GM18873 (cell line): ENCODE measurements at regions not wholly inside any gene's neighbourhood (a gene's known extent, or its start where the extent isn't known, plus 50 kb on each side); places are given as distances from the start of the nearest gene placed in this dataset.

Experiments
- ATAC-seq: cut with Tn5 transposase; IDR thresholded peaks from one replicate; pipeline ENCODE4 v1.9.1; 2021; ENCODE audit warnings: mild to moderate bottlenecking, moderate library complexity, moderate number of reproducible peaks; ENCODE audit not compliant: unreplicated experiment, low FRiP score

DNA sequence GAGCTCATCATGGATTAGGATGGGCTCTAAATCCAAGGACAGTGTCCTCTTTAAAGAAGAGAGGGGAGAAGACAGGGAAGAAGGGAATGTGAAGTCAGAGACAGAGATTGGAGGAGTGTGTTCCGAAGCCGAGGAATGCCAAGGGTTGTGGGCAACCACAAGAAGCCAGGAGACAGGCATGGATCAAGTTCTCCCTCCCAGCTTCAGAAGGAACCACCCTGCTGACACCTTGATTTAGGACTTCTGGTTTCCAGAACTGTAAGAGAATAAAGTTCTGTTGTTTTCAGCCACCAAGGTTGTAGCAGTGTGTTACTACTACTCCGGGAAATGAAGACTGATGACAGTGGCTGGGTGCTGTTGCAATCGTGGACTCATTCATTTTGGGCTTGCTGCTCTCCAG, 120.1 kb downstream of the RPS12 start:
- ATAC-seq: no peak

DNA sequence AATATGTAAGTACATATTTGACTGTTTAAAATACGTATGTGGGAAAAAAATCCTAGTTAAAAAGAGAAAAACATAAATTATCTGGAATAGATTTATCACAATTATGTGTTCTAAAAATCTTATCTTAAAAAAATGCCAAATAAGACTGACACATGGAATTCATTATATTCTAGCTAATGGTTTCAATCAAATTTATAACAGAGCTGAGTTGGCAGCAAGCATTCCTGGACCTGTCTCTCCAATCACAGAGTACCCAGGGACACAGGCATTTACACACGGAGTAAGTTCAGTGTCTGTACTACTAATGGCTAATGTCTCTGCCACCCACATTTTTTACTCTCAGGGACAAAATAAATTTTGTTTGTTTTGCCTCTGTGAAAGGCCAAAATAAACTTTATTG, 122.3 kb downstream of the RPS12 start:
- no peak for ATAC-seq

DNA sequence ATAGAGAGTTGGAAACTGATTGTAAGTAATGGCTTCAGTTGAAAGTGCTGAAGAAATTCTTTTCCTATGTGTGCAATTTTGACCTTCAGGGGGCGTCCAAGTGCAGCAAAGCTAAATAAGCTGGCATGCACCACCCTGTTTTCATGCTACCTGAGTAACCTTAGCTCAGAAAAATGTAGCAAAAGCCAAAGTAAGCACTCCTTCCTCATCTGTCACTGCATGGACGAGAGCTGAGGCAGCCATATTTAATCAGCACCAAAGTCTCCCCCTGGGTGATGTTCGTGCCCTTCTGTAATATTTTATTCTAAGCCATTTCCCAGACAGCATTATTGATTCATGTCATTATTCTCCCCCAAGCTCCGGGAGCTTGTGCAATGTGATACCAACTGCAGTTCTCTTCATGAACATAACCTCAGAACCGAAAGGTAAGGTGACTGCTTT, 123.1 kb downstream of the RPS12 start:
- no peak for ATAC-seq

DNA sequence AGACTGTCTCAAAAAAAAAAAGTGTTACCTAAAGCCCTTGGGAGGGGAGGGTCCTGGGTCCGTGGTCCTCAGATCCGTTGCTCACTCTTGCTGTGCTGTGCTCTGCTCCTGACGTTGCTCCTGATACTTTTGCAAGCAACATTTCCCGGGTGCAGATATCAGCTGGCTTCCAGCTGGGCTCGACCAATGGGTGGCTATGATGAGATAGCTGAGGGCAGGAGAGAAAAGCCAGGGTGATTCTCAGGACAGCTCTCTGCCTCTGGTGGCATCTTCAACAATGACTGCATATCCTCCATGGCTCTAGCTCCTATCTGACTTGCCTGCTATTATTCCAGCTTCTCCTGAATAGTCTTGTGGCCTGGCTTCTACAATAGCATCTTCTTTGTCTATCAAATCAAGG, 134.5 kb downstream of the RPS12 start:
- no peak for ATAC-seq

DNA sequence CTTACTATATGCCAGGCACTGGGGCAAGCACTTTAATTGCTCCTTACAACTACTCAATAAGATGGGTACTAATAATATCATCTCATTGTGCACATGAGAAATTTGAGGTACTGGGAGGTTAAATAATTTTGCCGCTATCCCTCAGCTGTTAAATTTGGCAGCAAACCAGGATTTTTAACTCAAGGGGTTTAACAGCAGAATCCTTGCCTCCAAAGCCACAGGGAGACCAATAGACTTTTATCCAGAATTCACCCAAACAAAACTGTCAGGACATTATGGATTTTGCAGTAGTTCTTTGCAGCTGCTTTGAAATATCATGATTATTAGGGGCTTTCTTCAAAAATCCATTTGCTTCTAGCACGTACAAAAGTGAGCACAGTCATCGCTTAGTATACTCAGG, 136.2 kb downstream of the RPS12 start:
- no peak for ATAC-seq

DNA sequence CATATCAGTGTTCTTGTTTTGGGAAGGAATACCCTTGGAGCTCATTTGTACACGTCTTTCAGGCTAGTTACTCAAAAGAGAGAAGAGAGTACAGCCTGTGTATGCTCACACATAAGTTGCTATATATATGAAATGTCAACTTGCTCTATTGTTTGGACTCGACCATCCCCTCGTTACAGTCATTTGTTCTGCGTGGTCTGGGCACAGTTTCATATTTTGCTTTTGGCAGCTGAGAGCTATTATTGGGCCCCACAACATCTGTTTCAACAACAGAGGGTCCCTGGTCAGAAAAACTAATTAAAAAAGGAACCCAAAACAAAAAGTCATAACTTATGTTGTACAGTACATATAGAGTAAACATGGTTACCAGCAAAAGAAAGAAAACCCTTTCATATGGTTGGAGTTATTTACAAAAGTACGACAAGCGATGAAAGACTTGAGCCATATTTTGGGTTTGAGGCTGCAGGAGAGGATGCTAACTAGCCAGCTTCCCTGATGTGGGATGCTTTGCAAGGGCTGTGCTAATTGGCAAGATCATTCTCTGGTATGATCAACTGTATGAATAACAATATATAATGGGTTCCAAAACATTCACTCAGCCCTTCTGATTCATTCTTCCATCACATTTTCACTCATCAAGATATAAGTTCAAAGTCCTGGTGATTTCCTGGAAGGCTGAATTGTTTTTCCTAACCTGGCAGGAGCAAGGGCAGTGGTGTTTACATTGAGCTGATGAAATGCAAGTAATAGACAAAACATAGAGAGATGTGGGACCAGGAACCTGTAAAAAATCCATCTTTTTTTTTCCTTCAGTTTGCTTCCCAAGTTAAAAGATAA, 137.9 kb downstream of the RPS12 start:
- no peak for ATAC-seq

DNA sequence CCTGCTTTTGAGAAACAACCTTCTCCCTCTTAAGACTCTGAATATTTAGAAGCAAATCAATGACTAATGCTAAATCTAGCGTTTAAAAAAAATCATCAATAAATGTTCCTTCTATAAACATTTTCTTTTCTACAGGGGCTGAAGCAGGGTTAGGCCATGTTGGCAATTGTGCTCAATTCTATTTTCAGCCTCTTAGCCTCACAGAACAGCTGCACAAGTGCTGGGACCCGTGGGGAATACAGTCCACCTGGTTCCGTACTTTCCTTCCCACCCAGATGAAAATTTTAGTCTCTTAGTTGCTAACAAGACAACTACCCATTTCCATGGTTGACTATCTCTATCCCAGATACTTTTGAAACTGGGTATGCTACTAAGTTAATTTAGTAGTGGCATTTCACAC, 138.6 kb downstream of the RPS12 start:
- no peak for ATAC-seq

DNA sequence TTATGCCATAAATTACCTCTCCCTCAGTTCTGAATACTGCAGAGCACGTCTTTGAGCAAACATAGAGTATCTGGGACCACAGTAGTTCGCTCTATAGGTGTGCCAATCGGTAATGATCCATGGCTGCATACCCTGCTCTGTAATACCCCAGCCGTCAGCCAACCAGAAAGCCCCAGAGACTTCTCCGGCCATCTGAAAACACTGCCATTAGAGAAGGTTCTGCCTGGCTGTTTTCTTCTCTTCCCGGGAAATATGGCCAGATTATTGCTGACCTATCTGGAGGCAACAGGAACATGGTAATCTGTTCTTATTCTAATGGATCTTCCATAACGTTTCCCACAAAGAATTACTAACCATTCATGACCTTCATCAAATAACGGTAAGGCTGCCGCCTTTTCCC, 139.9 kb downstream of the RPS12 start:
- no peak for ATAC-seq

DNA sequence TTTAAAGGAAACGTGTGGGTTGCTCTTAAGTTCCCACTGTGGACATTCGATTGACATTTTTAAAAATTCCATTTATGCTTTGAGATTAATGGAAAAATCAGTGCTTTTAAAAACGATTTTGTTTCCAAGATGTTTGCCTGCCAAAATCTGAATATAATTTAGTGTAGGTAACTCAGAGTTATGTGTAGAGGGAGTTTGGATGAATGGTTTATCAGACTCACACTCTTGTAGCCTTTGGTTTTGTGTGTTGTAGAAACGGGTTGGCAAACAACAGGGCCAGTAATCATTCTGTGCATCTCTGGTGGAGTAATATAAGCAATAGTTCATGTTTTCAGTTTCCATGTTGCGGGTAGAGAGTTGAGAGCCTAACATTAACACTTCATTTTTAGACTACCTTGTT, 140.6 kb downstream of the RPS12 start:
- no peak for ATAC-seq

DNA sequence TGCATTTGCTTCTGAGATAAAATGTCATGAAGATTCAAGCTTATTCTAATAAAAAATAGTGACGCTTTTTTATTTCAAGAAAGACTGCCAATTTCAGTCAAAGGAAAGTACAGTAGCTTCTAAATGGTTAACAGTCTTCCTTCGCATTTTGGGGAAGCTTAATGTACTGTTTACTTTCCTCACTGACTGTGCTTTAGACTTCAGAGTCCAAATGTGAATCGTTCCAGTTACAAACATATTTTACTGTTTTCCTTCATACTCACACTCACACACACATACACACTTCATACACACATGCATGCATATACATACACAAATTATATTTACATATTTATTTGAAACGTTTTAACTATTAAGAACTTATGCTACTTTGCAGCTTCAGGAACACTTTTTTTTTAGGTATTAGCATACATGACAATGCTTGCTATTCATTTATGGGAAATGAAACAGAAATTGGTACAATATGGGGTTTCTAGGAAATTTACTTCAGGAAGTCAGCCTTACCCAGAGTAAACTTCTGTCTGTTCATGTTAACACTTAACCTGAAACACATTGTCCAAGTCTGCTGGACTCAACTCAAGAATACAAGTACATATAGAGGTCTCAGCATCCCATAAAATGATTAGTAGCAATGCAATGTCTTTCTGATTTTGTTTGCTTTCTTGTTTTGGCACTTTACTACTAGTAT, 145.4 kb downstream of the RPS12 start:
- ATAC-seq: no peak

DNA sequence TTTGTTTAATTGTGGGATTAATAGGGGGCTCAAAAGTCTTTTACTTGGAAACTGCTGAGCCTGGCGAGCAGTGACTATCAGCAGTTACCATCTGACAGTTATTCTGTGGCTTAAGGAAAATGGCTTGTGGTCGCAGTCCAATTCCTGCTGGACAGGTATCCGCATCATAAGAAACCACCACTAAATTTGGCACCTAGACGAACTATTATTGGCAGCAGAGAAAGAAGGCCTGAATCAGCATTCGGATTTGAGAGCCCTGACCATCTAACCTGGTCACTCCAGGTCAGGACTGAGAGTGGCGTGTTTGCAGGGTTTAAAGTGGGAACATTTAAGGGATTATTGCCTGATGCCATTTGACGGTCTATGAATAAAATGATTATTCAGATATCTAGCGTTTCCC, 146.4 kb downstream of the RPS12 start:
- no peak for ATAC-seq

DNA sequence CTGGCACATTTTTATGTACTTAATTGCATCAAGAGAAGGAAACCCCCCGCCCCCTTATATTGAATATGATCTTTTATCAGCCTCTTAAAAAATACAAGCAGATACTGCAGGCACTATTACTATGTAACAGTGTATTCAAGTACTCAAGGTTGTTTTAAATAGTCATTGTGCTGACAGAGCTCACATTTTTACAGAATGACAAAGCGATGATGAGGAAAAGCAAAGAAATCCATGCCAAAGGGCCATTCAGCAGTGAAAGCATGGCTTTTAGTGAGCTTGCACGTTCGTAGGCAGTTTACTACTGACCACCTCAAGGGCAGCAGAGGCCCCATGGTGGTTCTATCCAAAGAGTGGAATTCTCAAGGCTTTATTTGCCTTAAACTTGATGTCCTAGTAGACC, 146.8 kb downstream of the RPS12 start:
- ATAC-seq: no peak

DNA sequence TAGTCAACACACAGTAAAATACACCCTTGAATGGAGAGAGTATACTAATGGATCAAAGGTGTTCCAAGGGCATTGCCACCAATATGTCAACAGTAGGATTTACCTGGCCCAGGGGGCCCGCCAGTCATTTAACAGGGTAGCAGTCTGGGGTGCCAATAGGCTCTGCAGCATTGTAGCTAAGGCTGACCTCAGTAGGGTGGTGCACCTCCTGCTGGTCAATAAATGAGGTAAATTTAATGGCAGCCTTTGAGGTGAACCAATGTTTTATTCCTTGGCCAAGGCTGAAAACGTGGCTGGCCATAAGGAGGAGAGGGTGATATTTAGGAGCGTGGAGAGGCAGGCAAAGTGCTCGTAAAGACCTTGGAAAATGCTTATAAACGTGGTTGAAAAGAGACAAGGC, 147.2 kb downstream of the RPS12 start:
- ATAC-seq: no peak

DNA sequence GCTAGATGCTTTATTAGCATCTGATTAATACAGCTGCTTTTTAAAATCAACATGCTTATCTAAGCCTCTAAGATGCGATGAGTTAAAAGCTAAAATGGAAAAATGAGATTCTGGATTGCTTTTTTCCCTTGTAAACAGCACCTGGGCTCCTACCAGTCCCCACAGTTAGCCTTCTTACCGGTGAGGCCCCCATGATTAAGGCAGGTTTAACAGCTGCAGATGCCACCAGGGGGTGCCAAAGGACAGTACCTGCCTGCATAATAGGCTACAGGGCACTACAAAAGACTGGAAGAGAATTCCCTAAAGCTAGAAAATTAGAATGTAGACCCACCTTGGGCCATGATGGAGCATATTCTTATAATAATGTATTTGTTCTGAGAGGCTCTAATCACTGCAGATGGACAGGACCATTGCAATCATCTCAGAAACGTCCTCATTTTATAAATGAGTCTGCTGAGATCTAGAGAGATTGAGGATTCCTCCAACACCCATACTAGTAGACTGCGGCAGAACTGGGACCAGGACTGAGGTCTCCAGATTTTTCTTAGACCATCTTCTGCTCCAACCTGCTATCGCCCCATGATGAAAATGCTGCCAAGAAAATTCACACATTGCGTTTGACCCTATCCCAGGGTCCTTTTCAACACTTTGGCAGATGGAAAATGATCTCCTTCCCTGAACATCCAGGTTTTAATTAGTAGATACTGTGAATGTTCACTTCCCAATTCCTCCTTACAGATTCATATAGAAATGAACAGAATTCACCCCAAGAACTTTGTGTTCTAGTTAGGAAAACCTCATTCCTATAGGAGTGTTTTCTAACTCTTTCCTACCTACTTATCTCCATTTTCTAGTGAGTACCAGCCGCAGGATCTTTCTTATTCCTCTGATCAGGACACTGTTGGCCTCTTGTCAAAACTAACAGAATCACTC, 148.8 kb downstream of the RPS12 start:
- peak; percentile 85 for ATAC-seq

DNA sequence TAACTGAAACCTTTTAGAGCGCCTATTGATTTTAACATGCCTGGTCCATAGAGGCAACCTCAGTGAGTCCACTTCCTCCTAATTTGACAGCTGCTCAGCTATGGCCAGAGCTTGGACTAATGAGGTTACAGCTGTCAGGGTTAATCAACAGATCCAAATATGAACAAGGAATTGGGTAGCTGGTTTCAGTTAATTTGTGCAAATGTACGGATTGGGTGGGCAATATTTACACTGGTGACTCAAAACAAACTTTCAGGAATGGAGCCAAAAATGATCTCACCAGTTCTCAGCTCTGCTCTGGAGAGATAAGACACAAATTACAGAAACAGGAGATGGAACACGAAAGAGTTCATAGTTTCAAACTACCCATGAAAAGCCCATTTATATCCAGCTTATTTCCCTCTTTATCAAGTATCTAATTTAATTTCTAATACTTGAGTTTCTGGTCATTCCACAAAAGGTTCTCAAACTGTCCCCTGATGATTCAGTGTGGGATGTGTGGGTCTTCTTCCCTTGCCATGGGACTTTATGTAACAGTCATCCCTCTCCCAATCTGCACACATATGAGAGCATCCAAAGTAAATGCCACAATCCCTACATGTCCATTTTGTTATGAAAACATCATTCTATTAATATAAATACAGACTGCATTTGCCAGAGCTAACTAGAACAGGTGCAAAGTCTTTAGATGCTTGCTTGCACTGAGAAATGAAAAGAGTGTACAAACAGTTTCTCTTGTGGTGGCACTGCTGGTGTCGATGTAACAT, 149.9 kb downstream of the RPS12 start:
- ATAC-seq: no peak

DNA sequence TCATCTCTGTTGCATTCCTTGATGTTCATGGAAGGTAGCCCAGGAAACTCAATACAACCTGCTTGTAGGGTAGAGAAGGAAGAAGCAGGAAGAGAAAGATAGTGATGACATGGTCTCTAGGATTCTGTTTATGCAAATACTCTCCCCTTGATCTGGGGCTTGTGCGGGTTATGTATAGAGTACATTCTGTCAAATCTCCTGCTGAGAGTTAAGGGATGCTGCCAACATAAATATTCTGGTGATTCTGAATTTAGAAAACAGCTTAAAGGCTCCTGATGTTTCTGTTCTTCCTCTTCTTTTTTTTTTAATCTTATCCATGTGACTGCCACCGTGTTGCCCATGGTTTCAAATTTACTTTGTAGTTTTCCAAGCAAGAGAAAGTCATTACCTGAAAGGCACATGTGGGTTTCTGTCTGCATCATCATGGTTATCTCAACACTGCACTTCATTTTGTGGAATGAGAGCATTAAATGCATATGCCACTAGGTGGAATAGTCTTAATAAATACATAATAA, 150.6 kb downstream of the RPS12 start:
- no peak for ATAC-seq

DNA sequence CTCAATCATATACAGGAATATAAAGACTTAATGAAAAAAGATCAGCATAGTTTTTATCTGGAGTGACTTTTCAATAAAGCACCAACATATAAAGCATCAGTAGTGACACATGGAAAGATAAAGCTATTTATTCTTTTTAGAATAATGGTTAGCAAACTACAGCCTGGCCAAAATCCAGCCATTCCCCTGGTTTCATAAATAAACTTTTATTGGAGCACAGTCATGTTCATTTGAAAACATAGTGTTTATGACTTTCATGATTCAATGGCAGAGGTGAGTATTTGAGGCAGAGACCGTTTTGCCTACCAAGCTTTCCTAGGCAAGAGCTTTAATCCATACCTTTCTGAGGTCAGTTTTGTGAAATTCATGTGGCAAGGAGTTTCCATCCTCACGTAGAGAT, 153.5 kb downstream of the RPS12 start:
- no peak for ATAC-seq

DNA sequence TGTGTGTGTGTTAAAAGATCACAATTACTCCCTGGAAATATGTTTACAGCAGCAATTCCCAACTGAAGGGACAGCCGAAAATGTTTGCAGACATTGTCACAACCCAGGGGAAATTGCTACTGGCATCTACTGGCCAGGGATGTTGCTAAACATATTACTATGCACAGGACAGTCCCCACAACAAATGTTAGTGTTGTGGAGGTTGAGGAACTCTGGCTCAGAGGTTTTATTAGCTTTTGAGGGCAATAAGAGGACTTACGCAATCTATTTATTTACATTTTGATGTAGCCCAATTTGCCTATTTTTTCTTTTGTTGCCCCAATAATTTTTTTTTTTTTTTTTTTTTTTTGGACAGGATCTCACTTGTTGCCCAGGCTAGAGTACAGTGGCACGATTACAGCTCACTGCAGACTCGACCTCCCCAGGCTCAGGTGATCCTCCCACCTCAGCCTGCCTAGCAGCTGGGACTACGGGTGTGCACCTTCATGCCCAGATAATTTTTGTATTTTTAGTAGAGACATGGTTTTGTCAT, 154.1 kb downstream of the RPS12 start:
- ATAC-seq: no peak

DNA sequence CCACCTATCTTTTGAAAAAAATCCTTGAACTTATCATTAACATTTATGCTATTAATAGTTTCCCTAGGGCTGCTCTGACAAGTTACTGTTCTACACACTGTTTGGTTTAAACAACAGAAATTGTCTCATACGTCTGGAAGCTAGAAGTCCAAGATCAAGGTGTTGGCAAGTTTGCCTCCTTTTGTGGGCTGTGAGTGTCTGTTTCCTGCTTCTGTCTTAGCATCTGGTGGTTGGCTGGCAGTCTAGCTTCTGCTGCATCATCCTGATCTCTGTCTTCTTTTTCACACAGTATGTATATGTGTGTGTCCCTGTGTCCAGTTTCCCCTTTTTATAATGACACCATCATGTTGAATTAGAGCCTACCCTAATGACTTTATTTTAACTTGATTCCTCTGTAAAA, 154.8 kb downstream of the RPS12 start:
- ATAC-seq: no peak

DNA sequence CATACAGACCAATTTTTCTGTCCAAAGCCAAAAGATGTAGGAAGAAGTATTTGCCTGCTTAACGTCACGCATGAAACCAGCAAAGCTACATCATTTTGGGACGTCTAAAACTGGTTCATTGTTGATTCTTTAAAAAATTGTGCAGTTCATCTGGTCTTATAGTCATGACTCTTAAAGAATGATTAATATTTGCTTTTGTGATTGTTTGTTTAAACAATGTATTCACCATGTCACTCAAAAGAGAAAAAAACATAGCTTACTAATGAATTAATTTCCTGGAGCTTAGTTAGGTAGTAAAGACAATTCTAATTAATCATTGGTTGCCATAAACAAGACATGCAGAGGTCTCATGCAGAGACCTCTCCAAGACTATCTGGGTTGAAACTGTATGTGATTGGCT, 157.3 kb downstream of the RPS12 start:
- no peak for ATAC-seq
